Fibroblast of lung (primary cell): ENCODE measurements at regions not wholly inside any gene's neighbourhood (a gene's known extent, or its start where the extent isn't known, plus 50 kb on each side); places are given as distances from the start of the nearest gene placed in this dataset.
A peak's percentile ranks its signal among the peaks of the same experiment; 100 is the strongest.

Source experiments
- DNase-seq, 2 donors: peaks; one replicate each; pipeline versions ENCODE4 v3.0.0 to v3.0.0-alpha.2; 2010; ENCODE audit warnings: low read depth in 2 of 2
- H2AFZ ChIP-seq: 2 replicates; pipeline ENCODE4 v1.5.1; 2012; ENCODE audit warnings: low read length, control low read depth, inconsistent platforms
- H3K27ac ChIP-seq: 2 replicates; pipeline ENCODE4 v1.5.1; 2011; ENCODE audit warnings: low read length, control low read depth; ENCODE audit not compliant: insufficient read depth
- H3K27me3 ChIP-seq: 2 replicates; pipeline ENCODE4 v1.5.1; 2011; ENCODE audit warnings: mild to moderate bottlenecking, low read length; ENCODE audit not compliant: control insufficient read depth, insufficient read depth
- H3K36me3 ChIP-seq: 2 replicates; pipeline ENCODE4 v1.5.1; 2011; ENCODE audit warnings: low read length; ENCODE audit not compliant: control insufficient read depth, insufficient read depth
- H3K4me1 ChIP-seq: 2 replicates; pipeline ENCODE4 v1.5.1; 2011; ENCODE audit warnings: low read length; ENCODE audit not compliant: control insufficient read depth, insufficient read depth; ENCODE audit errors: extremely low read depth
- H3K4me2 ChIP-seq: 2 replicates; pipeline ENCODE4 v1.5.1; 2011; ENCODE audit warnings: low read length, control low read depth; ENCODE audit not compliant: insufficient read depth; ENCODE audit errors: extremely low read depth
- H3K4me3 ChIP-seq, 4 experiments: fragments of 200-600 bp in 1 of 4; sonication (generic) in 1 of 4; replicated peaks in 1 of 4; 2 replicates each; pipeline ENCODE4 v1.5.1; 2011 to 2016; ENCODE audit warnings: low read length in 4 of 4, low read depth in 3 of 4, mild to moderate bottlenecking in 3 of 4, control low read depth in 2 of 4, inconsistent platforms in 1 of 4, mixed read lengths in 1 of 4; ENCODE audit not compliant: insufficient read depth in 1 of 4; ENCODE audit errors: control extremely low read depth in 1 of 4
- H3K79me2 ChIP-seq: 2 replicates; pipeline ENCODE4 v1.5.1; 2012; ENCODE audit warnings: mild to moderate bottlenecking, low read length, inconsistent platforms; ENCODE audit not compliant: control insufficient read depth, insufficient read depth
- H3K9ac ChIP-seq: 2 replicates; pipeline ENCODE4 v1.5.1; 2011; ENCODE audit warnings: mild to moderate bottlenecking, low read length, control low read depth; ENCODE audit not compliant: insufficient read depth
- H3K9me3 ChIP-seq: 2 replicates; pipeline ENCODE4 v1.5.1; 2012; ENCODE audit warnings: low read depth, low read length; ENCODE audit not compliant: control insufficient read depth, insufficient read depth
- H4K20me1 ChIP-seq: 2 replicates; pipeline ENCODE4 v1.5.1; 2011; ENCODE audit warnings: low read length; ENCODE audit not compliant: control insufficient read depth, insufficient read depth; ENCODE audit errors: extremely low read depth
- EZH2 ChIP-seq: IDR thresholded peaks from 2 replicates; pipeline ENCODE4 v1.5.1; 2012; ENCODE audit warnings: low read length, control low read depth, mild to moderate bottlenecking; ENCODE audit errors: missing control alignments
- TF ChIP-seq, protein P1 (sequence below), 2 donors: IDR thresholded peaks in 1 of 2; conservative IDR thresholded peaks in 1 of 2; 1 replicate in 1 of 2; 2 replicates in 1 of 2; pipeline ENCODE4 v1.5.1; 2011 to 2012; ENCODE audit warnings: low read length in 2 of 2, control low read depth in 1 of 2, inconsistent platforms in 1 of 2, low read depth in 1 of 2, mild to moderate bottlenecking in 1 of 2

DNA sequence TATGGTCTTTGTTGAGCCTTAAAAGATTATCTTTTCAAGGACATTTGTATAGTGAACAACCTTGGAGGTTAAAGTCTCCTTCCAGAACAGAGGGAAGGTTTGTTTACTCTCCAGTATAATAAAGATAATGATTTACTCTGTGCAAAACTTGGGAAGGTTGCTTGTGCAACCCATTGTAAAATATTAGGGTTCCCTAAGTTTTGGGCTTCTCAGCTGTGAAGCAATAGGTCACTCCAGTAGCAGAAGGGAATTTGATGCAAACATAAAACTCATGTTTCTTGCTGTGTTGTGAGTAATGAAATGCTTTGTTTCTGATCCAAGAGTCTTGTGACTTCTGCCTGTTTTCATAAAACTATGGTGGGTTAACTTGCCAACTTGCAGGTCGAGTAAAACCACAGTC lies 177.5 kb downstream of the SUCNR1 start:
- Histone ChIP-seq H3K27ac (no peak overlapping the region), H4K20me1 (no peaks in the 10 kb centered on the region), H3K4me1 (peaks cover 6% of the 10 kb centered on the region), H3K9me3 (no peaks in the 10 kb centered on the region), H3K4me3 (no peak overlapping the region), H3K4me2 (no peak overlapping the region), H2AFZ (peak overlapping the region; percentile 19), H3K79me2 (no peaks in the 10 kb centered on the region), H3K9ac (no peak overlapping the region), H3K27me3 (no peaks in the 10 kb centered on the region), H3K36me3 (no peaks in the 10 kb centered on the region)
- DNase-seq, result peak; percentile 23 to 33
- TF ChIP-seq, protein P1, sequence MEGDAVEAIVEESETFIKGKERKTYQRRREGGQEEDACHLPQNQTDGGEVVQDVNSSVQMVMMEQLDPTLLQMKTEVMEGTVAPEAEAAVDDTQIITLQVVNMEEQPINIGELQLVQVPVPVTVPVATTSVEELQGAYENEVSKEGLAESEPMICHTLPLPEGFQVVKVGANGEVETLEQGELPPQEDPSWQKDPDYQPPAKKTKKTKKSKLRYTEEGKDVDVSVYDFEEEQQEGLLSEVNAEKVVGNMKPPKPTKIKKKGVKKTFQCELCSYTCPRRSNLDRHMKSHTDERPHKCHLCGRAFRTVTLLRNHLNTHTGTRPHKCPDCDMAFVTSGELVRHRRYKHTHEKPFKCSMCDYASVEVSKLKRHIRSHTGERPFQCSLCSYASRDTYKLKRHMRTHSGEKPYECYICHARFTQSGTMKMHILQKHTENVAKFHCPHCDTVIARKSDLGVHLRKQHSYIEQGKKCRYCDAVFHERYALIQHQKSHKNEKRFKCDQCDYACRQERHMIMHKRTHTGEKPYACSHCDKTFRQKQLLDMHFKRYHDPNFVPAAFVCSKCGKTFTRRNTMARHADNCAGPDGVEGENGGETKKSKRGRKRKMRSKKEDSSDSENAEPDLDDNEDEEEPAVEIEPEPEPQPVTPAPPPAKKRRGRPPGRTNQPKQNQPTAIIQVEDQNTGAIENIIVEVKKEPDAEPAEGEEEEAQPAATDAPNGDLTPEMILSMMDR (conservative IDR thresholded peaks at IDR 0.05 in 1 of 2, IDR thresholded peaks at IDR 0.05 in 1 of 2; ENCODE audit: low read depth in 1 of 2, low read length in 2 of 2), result no peak
- no peak for TF ChIP-seq EZH2

DNA sequence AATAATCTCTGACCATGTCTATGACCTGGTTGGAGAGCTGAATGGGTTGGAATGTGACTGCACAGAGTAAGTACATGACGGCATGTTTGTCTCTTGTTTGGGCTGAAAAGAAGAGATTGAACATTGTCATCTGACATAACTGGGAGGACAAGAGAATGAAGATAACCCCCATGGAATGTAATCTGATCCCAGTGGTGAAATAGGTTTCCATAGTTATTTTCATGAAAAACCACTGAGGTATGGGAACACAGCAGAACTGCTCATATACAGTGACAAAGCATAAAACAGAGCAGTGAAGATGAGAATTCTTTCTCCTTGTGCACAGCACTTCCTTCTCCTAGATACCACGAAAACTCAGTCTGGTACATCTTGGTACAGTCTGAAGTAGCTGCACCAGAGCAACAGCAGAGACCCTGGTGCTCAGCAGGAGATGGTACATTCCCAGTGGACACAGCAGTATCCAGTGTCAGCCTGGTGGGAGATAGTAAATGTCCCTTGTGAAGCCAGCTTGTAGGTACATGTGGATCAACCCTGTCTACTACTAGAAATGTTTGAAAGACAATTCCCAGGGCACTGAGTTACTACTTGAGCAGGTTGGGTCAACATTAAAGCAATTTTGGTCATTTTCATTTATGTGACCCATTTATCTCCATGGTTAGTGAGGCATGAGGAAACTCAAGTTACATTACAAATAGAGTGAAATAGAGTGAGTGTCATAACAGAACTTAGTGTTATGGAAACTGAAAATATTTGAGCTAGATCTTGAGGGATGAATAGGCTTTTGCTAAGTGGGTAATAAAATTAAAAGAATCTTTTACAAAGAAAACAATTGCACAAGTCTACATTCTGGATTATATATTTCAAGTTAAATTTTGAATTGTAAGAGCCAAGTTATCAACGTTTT lies 178.3 kb downstream of the SUCNR1 start:
- Histone ChIP-seq H3K4me3 (no peak overlapping the region), H4K20me1 (no peaks in the 10 kb centered on the region), H3K27me3 (no peaks in the 10 kb centered on the region), H2AFZ (peak overlapping the region; percentile 19), H3K9ac (no peak overlapping the region), H3K4me1 (peaks cover 6% of the 10 kb centered on the region), H3K27ac (no peak overlapping the region), H3K79me2 (no peaks in the 10 kb centered on the region), H3K36me3 (no peaks in the 10 kb centered on the region), H3K9me3 (no peaks in the 10 kb centered on the region), H3K4me2 (no peak overlapping the region)
- TF ChIP-seq, protein P1 (conservative IDR thresholded peaks at IDR 0.05 in 1 of 2, IDR thresholded peaks at IDR 0.05 in 1 of 2; ENCODE audit: low read depth in 1 of 2, low read length in 2 of 2), result no peak
- TF ChIP-seq EZH2, result no peak
- DNase-seq, result peak; percentile 25 to 47

DNA sequence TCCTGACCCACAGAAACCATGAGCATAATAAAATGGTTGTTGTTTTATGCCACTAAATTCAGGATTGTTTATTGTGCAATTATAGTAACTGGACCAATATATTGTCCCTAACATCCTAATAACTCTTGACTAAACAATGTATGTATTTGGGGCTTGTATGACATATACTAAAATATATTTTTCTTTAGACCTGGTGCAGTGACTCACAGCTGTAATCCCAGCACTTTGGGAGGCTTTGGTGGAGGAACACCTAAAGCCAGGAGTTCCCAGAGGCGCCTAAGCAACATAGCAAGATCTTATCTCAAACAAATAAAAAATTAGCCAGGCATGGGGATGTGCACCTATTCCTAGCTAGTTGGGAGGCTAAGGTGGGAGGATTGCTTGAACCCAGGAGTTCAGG lies 180.4 kb downstream of the SUCNR1 start:
- H3K9ac ChIP-seq, result no peak overlapping the region
- H3K79me2 ChIP-seq, result no peaks in the 10 kb centered on the region
- TF ChIP-seq EZH2, result no peak
- TF ChIP-seq, protein P1 (conservative IDR thresholded peaks at IDR 0.05 in 1 of 2, IDR thresholded peaks at IDR 0.05 in 1 of 2; ENCODE audit: low read depth in 1 of 2, low read length in 2 of 2), result no peak
- no peak for DNase-seq
- no peaks in the 10 kb centered on the region for H4K20me1 ChIP-seq
- no peak overlapping the region for H3K4me3 ChIP-seq
- H2AFZ ChIP-seq, result no peak overlapping the region
- no peak overlapping the region for H3K4me2 ChIP-seq
- peaks cover 6% of the 10 kb centered on the region for H3K4me1 ChIP-seq
- H3K27me3 ChIP-seq, result no peaks in the 10 kb centered on the region
- H3K27ac ChIP-seq, result no peak overlapping the region
- no peaks in the 10 kb centered on the region for H3K9me3 ChIP-seq
- H3K36me3 ChIP-seq, result no peaks in the 10 kb centered on the region
